GM12878 (cell line): ENCODE measurements at regions not wholly inside any gene's neighbourhood (a gene's known extent, or its start where the extent isn't known, plus 50 kb on each side); places are given as distances from the start of the nearest gene placed in this dataset.

Source experiments
- ASH2L ChIP-seq: fragments of 300-600, 200-600 bp; sonication (generic); IDR thresholded peaks from 2 replicates; pipeline ENCODE4 v1.6.1; 2017; ENCODE audit warnings: low read depth, mild to moderate bottlenecking, borderline replicate concordance
- BRCA1 ChIP-seq: IDR thresholded peaks from 2 replicates; pipeline ENCODE4 v1.6.1; 2011; ENCODE audit warnings: low read depth, low read length, improper control_type of control experiment
- EED ChIP-seq: sonication (generic); IDR thresholded peaks from 2 replicates; pipeline ENCODE4 v1.6.1; 2016; ENCODE audit warnings: antibody characterized with exemption, low read depth
- IRF4 ChIP-seq: IDR thresholded peaks from 2 replicates; pipeline ENCODE4 v1.6.1; 2011; ENCODE audit warnings: low read depth, low read length
- JUND ChIP-seq: IDR thresholded peaks from 2 replicates; pipeline ENCODE4 v1.6.1; 2012; ENCODE audit warnings: low read depth, mild to moderate bottlenecking, low read length, improper control_type of control experiment, moderate library complexity
- KAT2A ChIP-seq: conservative IDR thresholded peaks from 2 replicates; pipeline ENCODE4 v1.6.1; 2011; ENCODE audit warnings: low read depth, low read length; ENCODE audit not compliant: control insufficient read depth
- MYB ChIP-seq: fragments of 150-350 bp; IDR thresholded peaks from 2 replicates; pipeline ENCODE4 v1.6.1; 2014; ENCODE audit warnings: mild to moderate bottlenecking, low read depth, low read length, borderline replicate concordance
- NR2C2 ChIP-seq: IDR thresholded peaks from 2 replicates; pipeline ENCODE4 v1.6.1; 2011; ENCODE audit warnings: borderline replicate concordance, low read depth; ENCODE audit not compliant: control insufficient read depth, insufficient read length
- RFX5 ChIP-seq: IDR thresholded peaks from 2 replicates; pipeline ENCODE4 v1.6.1; 2011; ENCODE audit warnings: low read depth, low read length, improper control_type of control experiment
- SMAD1 ChIP-seq: fragments of 450-650 bp; IDR thresholded peaks from 2 replicates; pipeline ENCODE4 v1.6.1; 2018; ENCODE audit warnings: mild to moderate bottlenecking, low read depth; ENCODE audit not compliant: partially characterized antibody
- SUPT20H ChIP-seq: IDR thresholded peaks from 2 replicates; pipeline ENCODE4 v1.6.1; 2011; ENCODE audit warnings: low read depth, mild to moderate bottlenecking, low read length, moderate library complexity, borderline replicate concordance; ENCODE audit not compliant: control insufficient read depth
- ZNF207 ChIP-seq: fragments of 450-650 bp; IDR thresholded peaks from 2 replicates; pipeline ENCODE4 v1.6.1; 2014; ENCODE audit warnings: antibody characterized with exemption, mild to moderate bottlenecking, borderline replicate concordance
- TF ChIP-seq, protein P1 (sequence below): IDR thresholded peaks from 2 replicates; pipeline ENCODE4 v1.6.1; 2012; ENCODE audit warnings: improper control_type of control experiment, low read depth, low read length; ENCODE audit not compliant: insufficient replicate concordance
- TF ChIP-seq, protein P2 (sequence below): fragments of 450-650 bp; IDR thresholded peaks from 2 replicates; pipeline ENCODE4 v1.6.1; 2017; ENCODE audit warnings: antibody characterized with exemption, mild to moderate bottlenecking, moderate library complexity

DNA sequence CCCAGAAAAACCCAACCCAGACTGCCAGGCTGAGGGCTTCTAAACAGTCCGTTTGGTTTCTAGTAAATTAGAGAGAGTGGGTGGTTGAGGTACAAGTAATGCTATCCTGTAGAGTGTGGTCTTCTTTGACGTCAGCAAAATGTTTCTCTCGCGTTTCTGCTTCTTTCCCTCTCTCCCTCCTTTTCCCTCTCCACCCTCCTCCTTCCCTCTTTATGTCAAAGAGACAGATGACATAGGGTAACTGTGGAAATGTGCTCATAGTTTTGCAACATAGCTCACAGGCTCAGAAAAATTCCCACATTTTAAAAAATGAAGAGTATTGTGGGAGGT is 158.3 kb downstream of the TOMM20 start (continued):
- TF ChIP-seq NR2C2, result no peak
- no peak for TF ChIP-seq ASH2L
- no peak for TF ChIP-seq MYB
- TF ChIP-seq BRCA1, result no peak
- TF ChIP-seq KAT2A, result no peak
- TF ChIP-seq, protein P1, sequence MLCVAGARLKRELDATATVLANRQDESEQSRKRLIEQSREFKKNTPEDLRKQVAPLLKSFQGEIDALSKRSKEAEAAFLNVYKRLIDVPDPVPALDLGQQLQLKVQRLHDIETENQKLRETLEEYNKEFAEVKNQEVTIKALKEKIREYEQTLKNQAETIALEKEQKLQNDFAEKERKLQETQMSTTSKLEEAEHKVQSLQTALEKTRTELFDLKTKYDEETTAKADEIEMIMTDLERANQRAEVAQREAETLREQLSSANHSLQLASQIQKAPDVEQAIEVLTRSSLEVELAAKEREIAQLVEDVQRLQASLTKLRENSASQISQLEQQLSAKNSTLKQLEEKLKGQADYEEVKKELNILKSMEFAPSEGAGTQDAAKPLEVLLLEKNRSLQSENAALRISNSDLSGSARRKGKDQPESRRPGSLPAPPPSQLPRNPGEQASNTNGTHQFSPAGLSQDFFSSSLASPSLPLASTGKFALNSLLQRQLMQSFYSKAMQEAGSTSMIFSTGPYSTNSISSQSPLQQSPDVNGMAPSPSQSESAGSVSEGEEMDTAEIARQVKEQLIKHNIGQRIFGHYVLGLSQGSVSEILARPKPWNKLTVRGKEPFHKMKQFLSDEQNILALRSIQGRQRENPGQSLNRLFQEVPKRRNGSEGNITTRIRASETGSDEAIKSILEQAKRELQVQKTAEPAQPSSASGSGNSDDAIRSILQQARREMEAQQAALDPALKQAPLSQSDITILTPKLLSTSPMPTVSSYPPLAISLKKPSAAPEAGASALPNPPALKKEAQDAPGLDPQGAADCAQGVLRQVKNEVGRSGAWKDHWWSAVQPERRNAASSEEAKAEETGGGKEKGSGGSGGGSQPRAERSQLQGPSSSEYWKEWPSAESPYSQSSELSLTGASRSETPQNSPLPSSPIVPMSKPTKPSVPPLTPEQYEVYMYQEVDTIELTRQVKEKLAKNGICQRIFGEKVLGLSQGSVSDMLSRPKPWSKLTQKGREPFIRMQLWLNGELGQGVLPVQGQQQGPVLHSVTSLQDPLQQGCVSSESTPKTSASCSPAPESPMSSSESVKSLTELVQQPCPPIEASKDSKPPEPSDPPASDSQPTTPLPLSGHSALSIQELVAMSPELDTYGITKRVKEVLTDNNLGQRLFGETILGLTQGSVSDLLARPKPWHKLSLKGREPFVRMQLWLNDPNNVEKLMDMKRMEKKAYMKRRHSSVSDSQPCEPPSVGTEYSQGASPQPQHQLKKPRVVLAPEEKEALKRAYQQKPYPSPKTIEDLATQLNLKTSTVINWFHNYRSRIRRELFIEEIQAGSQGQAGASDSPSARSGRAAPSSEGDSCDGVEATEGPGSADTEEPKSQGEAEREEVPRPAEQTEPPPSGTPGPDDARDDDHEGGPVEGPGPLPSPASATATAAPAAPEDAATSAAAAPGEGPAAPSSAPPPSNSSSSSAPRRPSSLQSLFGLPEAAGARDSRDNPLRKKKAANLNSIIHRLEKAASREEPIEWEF, result no peak
- TF ChIP-seq SUPT20H, result no peak
- peak; percentile 44; the same call in 1 of the 2 replicates for TF ChIP-seq EED
- no peak for TF ChIP-seq IRF4
- TF ChIP-seq, protein P2, sequence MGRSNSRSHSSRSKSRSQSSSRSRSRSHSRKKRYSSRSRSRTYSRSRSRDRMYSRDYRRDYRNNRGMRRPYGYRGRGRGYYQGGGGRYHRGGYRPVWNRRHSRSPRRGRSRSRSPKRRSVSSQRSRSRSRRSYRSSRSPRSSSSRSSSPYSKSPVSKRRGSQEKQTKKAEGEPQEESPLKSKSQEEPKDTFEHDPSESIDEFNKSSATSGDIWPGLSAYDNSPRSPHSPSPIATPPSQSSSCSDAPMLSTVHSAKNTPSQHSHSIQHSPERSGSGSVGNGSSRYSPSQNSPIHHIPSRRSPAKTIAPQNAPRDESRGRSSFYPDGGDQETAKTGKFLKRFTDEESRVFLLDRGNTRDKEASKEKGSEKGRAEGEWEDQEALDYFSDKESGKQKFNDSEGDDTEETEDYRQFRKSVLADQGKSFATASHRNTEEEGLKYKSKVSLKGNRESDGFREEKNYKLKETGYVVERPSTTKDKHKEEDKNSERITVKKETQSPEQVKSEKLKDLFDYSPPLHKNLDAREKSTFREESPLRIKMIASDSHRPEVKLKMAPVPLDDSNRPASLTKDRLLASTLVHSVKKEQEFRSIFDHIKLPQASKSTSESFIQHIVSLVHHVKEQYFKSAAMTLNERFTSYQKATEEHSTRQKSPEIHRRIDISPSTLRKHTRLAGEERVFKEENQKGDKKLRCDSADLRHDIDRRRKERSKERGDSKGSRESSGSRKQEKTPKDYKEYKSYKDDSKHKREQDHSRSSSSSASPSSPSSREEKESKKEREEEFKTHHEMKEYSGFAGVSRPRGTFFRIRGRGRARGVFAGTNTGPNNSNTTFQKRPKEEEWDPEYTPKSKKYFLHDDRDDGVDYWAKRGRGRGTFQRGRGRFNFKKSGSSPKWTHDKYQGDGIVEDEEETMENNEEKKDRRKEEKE, result no peak
- no peak for TF ChIP-seq JUND
- no peak for TF ChIP-seq SMAD1
- TF ChIP-seq ZNF207, result no peak
- no peak for TF ChIP-seq RFX5
